ENCODE measurements at regions not wholly inside any gene's neighbourhood (a gene's known extent, or its start where the extent isn't known, plus 50 kb on each side); places are given as distances from the start of the nearest gene placed in this dataset.

- no peak for DNase-seq
Measured at GRCh38 chr5:167481345-167481744, 810.1 kb upstream of the WWC1 start.

GRCh38 chr5:167482555-167482954 lies 808.9 kb upstream of the WWC1 start:
- no peak for DNase-seq

GRCh38 chr5:167485061-167485774 lies 806.2 kb upstream of the WWC1 start:
- DNase-seq = peak; percentile 63

GRCh38 chr5:167488371-167488770 lies 803.1 kb upstream of the WWC1 start:
- DNase-seq = peak; percentile 74

- DNase-seq = peak; percentile 53
Measured at GRCh38 chr5:167489202-167489601, 802.2 kb upstream of the WWC1 start.

- peak; percentile 45 for DNase-seq
Measured at GRCh38 chr5:167503926-167504720, 787.3 kb upstream of the WWC1 start.

DNA sequence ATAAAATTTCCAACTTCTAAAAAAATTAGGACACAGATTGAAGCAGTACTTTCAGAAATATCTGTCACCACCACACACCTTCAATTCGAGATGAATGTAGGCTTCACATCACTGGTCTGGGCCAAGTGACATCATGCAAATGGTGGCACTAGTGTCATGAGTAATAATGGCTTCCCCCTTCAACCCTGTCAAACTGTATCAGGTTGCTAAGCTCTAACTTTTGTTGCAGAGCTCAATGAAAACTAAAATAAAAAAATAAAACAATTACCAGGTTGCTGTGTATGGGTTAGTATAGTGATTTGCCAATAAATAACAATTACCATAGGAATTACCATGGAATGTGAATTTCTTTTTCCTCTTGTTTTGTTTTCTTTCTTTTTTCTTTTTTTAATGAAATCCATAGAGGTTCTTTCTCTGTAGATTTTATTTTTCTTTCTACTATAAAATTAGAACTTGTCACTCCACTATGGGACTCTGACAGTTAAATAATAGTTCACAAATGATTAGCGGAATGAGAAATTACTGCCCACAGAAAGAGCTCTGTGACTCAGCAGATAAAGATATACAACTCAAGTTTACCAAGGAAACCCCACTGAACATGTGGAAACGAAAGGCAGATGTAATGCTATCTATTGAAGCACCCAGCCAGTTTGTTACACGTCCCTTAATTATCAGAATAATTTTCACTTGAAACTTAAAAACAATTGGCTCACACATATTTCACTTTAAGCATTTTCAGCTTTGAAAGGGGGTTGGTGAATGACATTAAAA lies 783.8 kb upstream of the WWC1 start:
- peak; percentile 17 for DNase-seq

GRCh38 chr5:167509076-167509475 lies 782.4 kb upstream of the WWC1 start:
- no peak for DNase-seq

DNA sequence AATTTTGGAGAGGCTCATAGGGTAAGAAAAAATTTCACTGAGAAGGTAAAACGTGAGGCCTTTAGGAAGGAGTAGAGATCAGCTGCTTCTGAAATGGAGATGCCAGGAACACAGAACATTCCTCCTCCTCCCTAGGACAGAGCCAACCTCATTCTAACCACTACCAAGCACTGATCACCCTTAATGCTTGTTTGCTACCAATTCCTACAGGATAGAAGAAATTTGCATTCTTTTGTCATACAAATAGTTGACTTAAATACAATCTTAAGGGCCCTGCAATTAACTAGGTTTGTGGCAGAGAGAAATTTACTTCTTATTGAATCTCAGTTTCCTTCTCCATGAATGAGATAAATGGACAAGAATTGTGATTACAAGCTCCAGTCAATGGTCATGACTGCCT lies 780.2 kb upstream of the WWC1 start:
- DNase-seq = no peak

GRCh38 chr5:167512111-167512510 lies 779.3 kb upstream of the WWC1 start:
- DNase-seq = no peak

GRCh38 chr5:167513381-167513780 lies 778.1 kb upstream of the WWC1 start:
- no peak for DNase-seq

DNA sequence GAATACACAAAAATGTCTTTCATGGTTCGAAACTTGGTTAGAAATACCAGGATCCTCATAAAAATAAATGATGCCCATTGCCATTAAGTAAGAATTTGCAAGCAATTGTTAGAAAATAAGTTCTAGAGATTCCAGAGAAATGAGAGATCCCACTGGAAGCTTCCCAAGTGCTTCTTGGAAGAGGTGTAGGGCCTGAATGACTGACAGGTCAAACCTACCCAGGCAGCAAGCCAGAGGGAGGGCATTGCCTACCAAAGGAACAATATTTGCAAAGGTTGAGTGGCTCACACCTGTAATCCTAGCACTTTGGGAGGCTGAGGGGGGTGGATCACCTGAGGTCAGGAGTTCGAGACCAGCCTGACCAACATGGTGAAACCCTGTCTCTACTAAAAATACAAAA lies 777.0 kb upstream of the WWC1 start:
- DNase-seq = peak; percentile 17

DNA sequence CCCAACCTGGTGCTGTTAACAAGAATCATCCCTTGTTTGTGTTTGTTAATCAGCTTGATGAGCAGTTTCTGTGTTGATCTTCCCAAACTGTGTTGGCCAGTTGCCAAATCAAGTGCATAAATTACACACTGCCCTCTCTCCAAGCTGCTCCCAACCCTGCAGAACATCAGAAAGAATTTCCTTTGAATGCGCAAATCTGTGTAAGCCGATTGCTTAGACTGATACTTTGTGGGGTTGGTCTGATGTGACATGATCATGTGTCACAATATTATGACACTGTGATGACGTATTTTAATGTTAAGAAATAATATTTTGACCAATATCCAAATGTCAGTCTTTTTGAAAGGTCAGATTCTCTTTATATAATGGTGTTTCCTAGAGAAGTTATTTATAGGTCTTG lies 766.4 kb upstream of the WWC1 start:
- DNase-seq = no peak

GRCh38 chr5:167528651-167529050 lies 762.8 kb upstream of the WWC1 start:
- DNase-seq = no peak

- DNase-seq = peak; percentile 8
Measured at GRCh38 chr5:167530548-167530947, 760.9 kb upstream of the WWC1 start.

DNA sequence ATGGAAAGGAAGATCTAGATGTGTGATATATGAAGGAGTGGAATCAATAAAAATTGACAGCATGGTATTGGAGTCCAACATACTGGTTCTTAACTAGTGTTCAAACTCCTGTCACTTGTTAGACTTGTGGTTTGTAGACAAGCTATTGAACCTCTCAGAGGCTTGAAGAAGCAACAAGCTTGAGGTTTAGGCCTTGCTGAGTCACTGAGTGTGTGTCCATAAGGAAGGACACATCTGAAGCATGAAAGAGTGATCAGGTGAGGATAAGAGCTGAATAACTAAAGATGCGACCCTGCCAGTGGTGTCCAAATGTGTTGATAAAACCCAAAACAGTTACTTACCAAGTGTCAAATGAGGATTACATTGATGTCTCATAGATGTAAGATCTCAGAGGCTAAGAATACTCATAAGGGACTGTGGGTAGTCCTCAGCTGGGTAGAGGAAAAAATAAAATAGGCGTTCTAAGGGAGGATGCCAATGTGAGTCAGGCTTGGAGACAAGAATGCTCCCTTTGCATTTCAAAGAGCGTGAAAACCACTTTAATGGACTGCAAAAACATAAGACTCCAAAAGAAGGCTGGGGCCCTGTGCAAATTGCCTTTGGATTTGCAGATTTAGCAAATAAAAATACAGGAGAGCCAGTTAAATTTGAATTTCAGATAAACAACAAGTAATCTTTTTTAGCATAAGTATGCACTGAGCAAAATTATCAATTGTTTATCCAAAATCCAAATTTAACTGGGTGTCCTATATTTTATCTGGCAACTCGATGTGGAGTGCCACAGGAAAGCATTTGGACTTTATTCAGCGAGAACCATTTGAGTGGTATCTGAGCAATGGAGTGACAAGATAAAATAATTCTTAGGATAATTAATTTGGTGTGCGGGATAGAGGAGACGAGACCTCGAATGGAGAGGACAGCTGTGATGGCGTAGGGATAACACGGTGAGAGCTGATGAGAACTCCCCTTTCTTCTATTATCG lies 757.3 kb upstream of the WWC1 start:
- no peak for DNase-seq

- no peak for DNase-seq
Measured at GRCh38 chr5:167539747-167540146, 751.7 kb upstream of the WWC1 start.

GRCh38 chr5:167546270-167546669 lies 745.2 kb upstream of the WWC1 start:
- DNase-seq = no peak

DNA sequence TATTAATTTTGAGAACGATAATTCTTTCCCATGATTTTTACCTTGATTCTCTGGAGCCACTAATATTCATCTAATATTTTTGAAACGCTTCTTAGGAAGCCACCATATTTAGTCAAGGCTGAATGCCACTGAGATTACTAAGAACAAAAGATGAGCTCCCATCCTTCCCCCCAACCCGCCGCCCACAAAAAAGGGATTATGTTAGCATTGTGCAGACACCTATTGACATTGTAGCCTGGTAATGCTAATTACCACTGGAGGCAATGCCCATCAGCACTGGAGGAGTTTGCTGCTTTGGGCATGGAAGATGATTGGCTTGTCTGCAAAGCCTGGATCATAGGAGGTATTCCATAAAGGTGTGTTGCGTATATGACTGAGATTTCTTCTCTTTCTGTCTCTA lies 739.1 kb upstream of the WWC1 start:
- DNase-seq = no peak

DNA sequence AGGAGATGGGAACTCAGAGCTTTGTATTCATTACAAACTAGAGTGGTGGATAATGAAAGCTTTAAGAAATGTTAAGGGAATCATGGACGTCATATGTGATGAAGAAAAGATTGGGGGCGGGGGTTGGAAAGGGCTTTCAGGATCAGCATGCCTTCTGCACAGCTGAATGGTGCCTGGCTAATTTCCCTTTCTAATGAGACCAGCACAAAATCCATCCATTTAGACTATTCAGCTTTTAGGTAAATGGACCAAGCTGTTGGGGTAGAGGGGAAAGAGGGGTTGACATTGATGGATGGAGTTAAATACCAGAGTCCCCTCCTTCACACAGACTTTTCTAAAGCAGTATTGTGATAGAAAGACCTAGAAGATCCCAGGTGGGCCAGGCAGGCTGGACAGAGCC lies 737.9 kb upstream of the WWC1 start:
- no peak for DNase-seq

DNA sequence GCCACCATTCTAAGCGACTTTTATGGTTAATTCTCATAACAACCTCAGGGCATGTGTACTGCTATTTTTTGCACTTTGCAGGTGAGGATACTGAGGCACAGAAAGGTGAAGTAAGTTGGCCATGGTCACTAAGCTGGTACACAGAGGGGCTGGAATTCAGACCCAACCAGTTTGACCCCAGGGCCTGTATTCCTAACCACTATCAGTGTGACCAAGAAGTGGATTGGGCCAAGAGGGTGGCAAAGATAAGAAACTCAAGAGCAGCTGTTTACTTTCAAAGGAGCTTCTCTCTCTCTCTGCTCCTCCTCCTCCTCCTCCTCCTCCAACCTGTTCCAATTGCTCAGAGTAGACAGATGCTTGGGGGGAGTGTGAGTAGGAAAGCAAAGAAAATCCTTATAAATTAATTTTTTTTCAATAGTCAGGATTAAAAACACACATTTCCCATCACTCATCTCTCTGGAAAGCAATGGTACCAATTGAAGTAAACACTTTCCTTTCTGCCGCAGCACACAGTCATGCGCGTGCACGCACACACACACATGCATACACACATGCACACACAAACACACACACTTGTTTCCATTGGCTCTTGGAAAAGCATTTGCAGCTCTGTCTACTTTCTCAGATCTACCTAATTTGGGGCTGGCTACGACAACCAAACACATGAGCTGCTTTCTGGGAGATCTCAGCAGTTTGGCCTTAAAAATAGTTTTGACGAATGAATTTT lies 736.7 kb upstream of the WWC1 start:
- no peak for DNase-seq

Measured in fibroblast of skin of abdomen (primary cell).